Ammon's horn (tissue), 1 donor: ENCODE measurements at regions not wholly inside any gene's neighbourhood (a gene's known extent, or its start where the extent isn't known, plus 50 kb on each side); places are given as distances from the start of the nearest gene placed in this dataset.

Experiments
- DNase-seq: peaks from one replicate; pipeline ENCODE4 v3.0.0-alpha.2; 2016; ENCODE audit warnings: low spot score

DNA sequence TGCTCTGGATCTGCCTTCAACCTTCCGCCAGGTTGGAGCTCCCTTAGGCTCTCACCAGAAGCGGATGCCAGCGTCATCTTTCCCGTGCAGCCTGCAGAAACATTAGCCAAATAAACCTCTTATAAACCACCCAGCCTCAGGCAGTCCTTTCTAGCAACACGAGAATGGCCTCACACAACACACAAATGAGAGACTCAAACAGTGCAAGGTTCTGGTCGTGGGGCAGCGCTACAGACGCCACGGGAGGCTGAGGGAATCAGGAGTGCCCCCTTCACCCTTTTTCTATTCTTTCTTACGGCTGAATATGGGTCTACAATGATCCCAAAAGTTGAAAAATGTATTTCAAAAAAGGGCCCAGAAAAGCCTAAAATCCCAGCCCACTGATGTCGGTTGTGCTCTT, 96.4 kb downstream of the FOXL3 start:
- no peak for DNase-seq

DNA sequence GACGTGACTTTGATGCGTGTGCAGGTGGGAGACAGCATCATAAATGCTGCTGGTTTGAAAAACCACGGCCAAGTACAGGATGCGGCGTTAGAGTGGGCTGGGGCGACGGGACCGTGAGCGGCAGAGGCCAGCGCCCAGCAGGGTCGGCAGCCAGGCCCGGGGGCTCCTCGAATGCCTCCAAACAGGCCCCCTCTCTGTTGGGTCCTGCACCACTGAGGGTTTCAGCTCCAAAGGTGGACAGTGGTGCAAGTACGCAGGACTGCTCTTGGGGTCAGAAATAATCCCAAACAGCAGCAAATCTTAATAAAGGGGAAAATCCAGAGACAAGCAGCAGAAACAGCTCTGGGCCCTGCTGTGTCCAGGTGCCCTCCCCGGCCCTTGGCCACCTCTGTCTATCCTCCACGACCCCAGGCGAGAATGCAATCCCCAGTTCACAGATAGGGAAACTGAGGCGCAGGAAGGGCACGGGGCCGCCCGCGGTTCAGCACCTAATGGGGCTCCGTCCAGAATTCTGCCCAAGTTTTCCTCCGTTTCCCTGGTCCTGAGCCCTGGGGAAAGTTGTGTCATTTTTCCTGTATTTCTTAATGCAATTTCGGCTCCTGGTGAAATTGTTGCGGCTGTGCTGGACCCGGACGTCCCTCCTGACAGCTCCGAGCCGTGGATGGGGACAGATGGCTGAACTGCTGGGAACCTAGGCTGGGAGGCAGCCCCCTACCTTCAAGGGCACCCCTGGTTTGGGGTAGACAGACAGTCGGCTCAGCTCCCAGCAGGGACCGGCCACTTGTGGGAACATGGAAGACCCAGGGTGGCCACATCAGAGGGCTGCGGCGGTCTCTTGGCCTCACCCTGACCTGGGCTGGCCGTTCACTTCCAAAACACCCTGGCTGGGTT, 97.4 kb downstream of the FOXL3 start:
- DNase-seq: no peak

DNA sequence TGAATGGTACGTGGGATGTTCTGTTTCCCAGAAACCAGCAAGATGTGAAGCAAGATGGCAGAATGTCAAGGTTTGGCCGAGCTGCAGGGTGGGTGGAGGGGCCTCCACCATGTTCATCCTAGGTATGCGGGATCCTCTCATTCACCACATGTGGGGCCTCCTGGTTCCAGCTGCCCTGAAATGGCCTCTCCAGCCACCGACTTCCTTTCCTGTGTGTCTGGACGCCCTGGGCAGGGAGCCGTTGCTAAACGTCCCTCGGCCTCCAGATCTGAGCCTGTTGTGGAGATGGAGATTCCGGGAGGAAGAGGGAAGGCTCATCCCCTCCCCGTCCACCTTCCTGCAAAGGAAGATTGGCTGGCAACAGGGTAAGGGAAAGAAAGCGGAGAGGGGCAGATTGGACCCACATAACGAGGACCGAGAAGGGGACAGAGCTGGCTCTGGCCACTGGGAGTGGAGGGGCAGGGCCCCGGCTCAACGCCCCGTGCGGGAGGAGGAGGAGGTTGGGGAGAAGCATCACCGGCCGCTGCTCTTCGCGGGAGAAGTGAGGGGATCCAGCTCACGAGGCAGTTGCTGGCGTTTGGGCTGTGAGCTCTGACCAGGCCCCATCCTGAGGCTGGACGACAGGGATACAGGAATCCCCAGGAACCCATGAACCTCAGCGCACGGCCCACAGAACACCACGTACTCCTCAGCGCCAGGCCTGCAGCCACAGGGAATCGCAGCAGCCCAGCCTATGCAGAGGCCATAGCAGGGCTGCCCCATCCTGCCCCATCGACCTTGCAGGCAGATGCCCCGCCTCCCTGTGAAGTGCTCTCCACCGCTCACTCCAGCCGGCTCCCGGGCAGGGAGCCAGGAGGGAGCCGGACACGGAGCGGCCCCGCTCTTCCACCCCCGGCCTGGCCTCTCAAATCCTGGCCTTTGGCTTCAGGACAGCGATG, 98.3 kb downstream of the FOXL3 start:
- DNase-seq: no peak

DNA sequence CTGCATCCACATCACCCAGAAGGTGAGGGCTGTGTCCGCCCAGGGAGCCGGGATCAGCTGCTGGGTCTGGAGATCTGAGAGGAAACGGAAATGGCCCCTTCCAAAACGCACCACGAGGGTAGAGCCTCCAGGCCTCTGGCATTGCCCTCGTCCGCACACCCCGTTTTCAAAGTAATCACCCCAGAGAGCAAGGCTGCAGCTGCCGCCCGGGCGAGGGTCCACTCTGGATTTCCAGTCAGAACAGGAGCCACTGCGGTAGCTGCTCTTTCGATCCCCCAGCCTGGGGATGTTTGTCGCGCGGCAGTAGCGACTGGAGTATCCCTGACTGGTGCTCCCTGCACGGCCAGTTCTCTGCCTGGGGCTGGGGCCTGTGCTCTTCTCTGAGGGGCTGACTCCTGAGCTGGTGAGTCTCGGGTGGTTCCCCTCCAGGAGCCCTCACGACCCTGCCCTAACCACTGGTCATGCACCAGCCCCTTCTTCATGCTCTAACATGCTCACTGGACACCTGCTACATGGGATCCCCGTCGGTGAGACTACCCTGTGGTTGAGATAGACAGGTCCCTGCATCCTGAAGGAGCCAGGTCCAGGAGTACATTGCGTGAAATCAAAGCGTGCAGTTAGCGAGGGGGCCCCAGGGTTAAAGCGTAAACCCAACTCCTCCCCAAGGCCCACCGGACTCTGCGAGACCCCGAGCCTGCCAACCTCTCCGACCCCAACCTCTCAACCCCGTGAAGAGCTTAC, 99.2 kb downstream of the FOXL3 start:
- no peak for DNase-seq

DNA sequence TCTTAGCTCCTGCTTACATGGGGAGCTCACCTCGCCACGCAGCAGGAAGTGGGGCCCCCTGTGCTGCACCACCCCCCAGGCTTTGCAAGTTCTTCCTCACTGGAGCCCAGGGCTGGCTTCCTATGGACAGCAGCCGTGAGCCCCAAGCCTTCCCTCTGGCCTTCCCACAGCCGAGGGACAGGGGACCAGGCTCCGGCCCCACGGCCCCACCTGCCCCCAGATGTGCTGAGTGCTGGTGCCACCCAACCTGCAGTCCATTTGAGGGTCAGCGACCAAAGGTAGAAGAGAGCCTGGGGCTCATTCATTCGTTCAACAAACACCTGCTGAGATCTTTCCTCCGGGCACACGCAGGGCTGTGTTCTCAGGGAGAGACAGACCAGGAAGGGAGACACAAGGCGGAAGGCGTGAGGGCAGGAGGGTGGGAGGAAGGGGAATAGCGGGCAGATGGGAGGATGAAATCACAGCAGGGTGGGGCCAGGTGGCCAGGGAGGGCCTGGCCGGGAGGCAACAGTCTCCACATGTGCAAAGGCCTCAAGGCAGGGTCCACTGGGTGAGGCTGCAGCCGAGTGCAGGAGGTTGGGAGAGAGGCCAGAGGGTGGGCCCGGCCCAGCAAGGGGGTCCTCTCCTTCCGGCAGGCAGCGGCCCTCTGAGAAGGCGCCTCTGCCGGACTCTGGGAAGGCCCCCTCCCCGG, 100.1 kb downstream of the FOXL3 start:
- DNase-seq: no peak

DNA sequence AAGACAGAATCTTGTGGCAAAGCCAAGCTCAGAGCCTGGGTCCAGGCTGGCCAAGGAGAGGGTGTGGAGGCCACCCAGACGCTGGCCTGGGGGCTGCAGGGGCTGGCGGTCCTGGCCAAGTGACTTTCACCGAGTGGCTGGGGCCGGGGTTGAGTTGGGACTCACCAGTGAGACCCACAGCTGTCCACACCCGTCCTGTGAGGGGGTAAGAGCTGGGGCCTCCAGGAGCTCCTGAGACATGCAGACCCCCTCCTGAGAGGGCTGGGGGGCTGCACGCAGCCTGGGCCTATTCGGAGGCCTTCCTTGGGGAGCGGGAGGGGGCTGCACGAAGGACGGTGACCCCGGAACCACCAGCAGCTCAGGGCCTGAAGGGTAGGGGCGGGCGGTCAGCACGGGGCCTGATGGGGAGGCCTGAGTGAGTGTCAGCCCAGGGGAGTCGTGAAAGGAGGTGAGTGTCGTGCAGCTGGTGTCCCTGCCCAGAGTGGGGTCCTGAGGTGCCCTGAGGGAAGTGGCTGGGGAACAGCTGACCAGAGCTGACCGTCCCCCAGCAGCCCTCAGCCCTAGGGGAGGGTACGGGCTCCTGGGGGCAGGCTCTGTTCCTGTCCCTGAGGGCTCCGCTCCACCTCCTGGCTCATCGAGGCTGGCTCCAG, 100.9 kb downstream of the FOXL3 start:
- DNase-seq: no peak

DNA sequence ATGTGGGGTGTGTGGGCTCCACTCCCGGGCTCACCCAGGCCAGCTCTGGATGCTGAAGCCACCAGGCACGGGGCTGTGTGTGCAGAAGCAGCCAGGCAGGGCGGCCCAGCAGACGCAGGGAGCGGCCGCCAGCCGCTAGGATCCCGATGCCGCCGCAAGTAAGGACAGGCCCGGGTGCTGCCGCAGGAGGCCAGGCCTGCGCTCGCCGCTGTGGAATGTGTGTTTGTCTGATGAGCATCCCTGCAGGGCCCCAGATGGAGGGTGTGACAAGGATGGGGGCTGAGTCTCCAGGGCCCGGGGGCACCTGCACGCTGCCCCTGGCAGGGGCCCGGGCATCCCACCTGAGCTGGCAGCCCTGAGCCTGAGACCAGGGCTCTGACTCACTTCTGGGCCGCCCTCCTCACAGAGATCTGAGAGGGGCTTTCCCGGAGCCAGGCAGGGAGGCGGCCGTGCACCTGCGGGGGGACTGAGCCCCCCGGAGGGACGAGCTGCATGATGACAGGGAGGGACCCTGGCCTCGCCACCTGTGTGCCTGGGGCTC, 101.5 kb downstream of the FOXL3 start:
- DNase-seq: no peak

DNA sequence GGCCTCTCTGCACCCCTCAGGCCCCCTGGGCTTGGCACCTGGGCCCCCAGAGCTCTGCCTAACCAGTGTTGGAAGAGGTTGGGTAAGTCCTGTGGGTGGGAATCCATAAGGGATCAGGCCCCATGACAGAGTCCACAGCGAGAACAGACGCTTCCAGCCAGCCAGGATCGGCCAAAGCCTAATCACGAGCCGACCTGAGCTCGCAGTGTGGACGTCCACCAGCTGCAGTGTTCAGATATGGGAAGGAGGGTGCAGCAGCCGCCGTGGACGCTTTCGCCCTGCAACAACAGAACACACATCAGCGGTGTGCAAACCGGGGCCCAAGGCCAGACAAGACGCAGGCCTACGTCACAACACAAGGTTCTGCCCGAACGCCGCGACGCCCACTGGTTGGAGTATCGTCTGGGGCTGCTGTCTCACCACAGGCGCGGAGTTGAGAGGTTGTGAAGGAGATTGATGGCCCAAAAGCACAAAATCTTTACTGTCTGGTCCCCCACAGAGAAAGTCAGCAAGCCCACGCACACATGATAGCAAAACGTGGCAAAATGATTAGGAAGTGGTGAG, 102.1 kb downstream of the FOXL3 start:
- no peak for DNase-seq

DNA sequence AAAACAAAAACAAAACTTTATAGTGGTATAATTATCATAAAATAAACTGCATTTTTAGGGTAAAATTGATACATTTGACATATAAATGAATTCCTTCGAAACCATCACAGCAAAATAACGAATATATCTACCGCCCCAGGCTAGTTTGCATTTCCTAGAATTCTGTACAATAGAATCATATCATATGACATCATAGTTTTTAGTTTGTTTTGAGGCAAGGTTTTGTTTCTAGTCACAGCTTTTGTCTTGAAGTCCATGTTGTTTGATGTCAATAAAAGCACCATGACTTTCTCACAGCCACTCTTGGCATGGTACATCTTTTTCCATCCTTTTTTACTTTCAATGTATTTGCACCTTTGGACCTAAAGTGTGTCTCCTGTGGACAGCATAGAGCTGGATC, 102.9 kb downstream of the FOXL3 start:
- DNase-seq: no peak

DNA sequence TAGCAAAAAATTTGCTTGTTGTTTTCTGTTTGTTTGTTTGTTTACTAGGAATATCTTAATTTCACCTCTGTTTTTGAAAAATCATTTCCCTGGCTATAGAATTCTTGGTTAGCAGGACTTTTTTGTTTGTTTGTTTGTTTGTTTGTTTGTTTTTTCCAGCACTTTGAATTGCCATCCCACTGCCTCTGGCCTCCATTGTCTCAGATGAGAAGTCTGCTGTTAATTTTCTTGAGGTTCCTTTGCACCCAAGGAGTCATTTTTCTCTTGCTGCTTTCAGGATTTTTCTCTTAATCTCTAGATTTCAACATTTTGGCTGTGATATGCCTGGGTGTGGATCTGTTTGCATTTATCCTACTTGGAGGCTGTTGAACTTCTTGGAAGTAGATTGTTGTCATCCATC, 105.7 kb downstream of the FOXL3 start:
- DNase-seq: no peak

DNA sequence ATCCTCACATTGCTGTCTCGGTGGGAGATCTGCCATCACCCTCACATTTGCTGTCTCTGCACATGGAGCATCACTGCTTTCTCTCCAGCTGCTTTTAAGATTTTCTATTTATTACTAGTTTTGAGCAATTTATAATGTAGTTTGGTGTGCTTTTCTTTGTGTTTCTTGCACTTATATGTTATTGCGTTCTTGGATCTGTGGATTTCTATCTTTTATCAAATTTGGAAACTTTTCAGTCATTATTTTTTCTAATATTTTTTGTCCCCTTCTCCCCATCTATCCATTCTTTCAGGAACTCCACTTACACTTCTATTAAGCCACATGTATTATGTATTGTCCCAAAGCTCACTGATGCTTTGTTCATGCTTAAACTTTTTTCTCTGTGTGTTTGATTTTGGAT, 108.9 kb downstream of the FOXL3 start:
- no peak for DNase-seq

DNA sequence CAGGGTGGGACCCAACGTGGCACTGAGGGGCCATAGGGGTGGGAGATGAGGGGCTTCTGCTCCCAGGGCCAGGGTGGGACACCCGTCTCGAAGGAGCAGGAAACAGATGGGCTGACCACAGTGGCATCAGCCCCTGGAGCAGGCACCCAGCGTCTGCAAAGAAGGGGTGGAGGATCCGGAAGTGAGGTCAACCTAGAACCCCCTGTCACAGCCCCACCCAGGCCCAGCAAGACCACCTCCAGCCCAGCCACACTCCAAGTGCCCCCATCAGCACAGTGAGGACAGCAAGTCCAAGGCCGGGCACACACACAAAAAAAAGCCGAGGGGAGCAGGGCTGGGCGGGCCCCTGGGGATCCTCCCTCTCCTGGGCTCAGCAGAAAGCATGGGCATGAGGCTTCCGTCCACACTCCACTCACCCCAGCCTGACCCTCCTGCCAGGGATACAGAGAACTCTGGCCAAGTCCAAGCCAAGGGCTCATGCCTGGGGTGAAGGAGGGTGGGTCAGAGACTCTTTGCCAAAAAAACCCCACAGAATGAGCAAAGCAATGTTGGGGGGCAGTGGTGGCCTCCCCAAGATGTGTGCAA, 111.0 kb downstream of the FOXL3 start:
- no peak for DNase-seq

DNA sequence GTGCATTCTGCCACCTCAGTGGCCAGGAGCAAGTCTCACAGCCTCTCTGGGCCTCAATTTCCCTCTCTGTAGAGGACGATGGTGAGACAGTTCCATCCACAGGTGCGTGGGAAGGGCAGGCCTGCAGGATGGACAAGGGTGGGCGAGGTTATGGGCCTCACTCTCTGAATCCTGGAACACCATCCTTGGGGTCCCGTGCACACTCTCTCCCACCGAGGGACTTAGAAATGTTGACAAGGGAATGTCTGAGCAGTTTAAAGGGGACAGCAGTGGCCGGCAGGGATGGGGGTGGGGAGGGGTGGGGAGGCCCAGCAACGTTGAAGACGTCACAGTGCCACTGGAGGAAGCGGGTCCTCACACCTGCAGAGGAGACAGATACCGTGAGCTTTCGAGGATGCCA, 111.5 kb downstream of the FOXL3 start:
- no peak for DNase-seq

DNA sequence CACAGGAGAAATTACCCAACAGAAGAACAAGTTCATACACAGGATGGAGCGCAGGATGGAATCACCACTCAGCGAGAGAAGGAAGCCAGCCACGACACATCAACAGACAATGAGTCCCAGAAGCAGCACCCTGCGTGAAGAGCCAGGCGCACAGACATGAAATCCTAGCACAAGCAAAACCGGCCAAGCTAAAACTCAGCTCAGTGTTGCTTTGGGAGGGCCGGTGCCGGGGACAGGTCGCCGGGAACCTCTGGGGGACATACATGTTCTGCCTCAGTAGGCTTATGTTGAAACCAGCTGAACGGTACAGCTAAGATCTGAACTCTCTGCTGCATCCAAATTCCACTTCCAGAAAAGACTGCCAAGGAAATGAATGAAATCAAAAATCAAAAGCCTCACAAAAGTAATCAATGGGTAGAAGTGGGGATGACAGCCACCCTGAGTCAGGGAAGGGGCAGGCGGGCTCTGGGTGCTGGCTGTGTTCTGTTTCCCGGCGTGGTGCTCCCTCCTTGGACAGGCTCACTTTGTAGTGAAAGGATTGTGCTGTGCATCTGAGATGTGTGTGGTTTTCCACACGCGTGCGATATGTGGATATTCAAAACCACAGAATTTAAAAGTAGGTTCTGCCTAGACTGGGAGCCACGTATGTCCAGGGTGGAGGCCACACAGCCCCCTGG, 114.7 kb downstream of the PDGFA start:
- DNase-seq: no peak

DNA sequence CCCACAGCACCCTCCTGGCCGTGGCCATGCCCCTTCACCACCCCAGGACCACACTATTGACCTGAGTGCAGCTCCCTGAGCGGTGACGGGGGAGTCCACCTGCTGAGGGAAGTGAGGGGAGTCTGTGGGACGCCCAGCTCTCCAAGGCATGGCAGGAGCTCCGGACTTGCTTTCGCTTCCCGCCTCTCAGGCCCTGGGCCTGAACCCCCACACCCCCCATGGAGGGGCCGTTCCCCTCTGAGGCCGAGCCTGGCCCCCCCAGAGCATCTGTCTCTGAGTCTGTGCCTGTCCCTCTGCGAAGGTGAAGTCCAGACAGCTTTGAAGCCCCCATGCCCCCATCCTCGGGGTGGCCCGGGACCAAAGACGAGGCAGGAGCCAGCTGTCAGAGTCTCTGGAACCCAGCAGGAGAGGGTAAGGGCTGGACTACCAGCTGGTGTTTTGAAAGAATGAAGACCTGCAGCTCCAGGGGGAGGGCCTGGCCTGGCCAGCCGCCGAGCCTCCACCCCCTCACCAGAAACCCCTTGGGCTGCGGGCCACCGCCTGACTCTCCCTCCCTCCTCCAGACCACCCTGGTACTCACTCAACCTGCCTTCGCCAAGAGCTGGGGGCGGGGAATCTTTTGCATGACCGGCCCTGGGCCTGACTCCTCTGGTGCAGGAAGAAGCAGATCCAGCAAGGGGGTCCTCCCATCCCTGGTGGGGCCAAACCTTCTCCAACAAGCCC, 114.0 kb downstream of the PDGFA start:
- DNase-seq: no peak

DNA sequence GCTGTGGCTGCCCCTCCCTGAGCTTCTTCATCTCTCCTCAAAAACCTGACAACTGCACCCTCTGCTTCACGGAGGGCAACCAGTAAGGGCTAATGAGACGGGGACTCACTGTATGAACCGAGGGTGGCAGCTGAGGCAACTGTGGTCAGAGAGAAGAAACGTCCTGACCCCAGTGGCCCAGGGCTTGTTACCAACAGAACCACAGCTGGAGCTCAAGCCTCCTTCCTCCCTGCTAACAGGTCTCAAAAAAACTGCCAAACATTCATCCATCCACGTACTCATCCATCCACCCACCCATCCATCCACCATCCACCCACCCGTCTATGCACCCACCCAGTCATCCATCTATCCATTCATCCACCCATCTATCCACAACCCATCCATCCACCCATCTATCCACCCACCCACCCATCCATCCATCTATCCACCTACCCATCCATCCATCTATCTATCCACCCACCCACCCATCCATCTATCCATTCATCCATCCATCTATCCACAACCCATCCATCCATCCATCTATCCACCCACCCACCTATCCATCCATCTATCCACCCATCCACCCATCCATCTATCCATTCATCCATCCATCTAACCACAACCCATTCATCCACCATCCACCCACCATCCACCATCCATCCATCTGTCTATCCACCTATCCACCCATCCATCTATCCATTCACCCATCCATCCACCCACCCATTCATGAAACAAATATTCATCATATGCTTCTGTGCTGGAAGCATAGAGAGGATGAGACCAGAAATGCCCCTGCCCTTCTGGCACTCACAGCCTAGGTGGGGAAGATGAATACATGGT, 111.7 kb downstream of the PDGFA start:
- no peak for DNase-seq

DNA sequence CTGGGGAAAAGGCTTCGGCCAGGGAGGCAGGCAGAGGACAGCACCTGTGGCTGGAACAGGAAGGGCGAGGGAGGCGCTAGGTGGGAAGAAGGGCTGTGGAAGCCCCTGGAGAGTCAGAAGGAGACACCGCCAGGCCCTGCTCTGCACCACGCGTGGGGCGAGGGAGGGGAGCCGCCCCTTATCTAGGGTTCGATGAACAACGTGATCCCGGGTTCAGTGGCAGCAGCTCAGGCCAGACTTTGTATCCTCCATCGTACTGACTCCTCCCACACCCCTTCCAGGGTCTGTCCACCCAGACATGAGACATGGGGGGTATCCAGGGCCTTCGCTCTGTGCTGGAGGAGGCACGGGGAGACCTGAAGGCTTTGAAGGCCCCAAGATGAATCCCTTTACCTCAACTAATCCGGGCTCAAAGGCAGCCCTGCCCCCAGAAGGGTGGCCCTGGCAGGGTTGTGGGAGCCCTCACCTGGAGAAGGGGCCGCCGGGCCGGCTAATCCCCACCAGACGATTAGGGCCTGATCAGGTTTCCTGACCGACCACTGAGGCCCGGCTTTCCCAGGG, 110.8 kb downstream of the PDGFA start:
- no peak for DNase-seq
